OCI-LY1 (cell line): ENCODE measurements at regions not wholly inside any gene's neighbourhood (a gene's known extent, or its start where the extent isn't known, plus 50 kb on each side); places are given as distances from the start of the nearest gene placed in this dataset.

Source experiments
- H2AFZ ChIP-seq: fragments of 200-600 bp; sonication (generic), shearing (Covaris generic); 2 replicates; pipeline ENCODE4 v1.6.0; 2014; ENCODE audit warnings: antibody characterized with exemption, mild to moderate bottlenecking, low read length
- H3F3A ChIP-seq: fragments of 200-600 bp; sonication (generic), shearing (Covaris generic); 2 replicates; pipeline ENCODE4 v1.6.0; 2014; ENCODE audit warnings: mild to moderate bottlenecking, antibody characterized with exemption, low read length, moderate library complexity; ENCODE audit not compliant: insufficient read depth
- H3K27ac ChIP-seq: fragments of 200-600 bp; sonication (generic); 2 replicates; pipeline ENCODE4 v1.5.1; 2014; ENCODE audit warnings: low read length, mixed run types, mild to moderate bottlenecking, low read depth; ENCODE audit not compliant: poor library complexity, severe bottlenecking
- H3K27me3 ChIP-seq: fragments of 200-600 bp; sonication (generic); 2 replicates; pipeline ENCODE4 v1.6.0; 2014; ENCODE audit warnings: antibody characterized with exemption, mild to moderate bottlenecking, low read length, moderate library complexity; ENCODE audit not compliant: insufficient read depth
- H3K36me3 ChIP-seq: fragments of 200-600 bp; sonication (generic); 2 replicates; pipeline ENCODE4 v1.6.1; 2014; ENCODE audit warnings: mild to moderate bottlenecking, antibody characterized with exemption, low read length, moderate library complexity, mixed read lengths; ENCODE audit not compliant: insufficient read depth
- H3K4me1 ChIP-seq: fragments of 200-600 bp; sonication (generic); 2 replicates; pipeline ENCODE4 v1.5.1; 2014; ENCODE audit warnings: mild to moderate bottlenecking, low read length, moderate library complexity; ENCODE audit not compliant: insufficient read depth, severe bottlenecking
- H3K4me2 ChIP-seq: fragments of 200-600 bp; sonication (generic), shearing (Covaris generic); 2 replicates; pipeline ENCODE4 v1.6.1; 2014; ENCODE audit warnings: low read length
- H3K4me3 ChIP-seq: fragments of 200-600 bp; sonication (generic); 2 replicates; pipeline ENCODE4 v1.5.1; 2014; ENCODE audit warnings: low read length, low read depth, mild to moderate bottlenecking, mixed read lengths; ENCODE audit not compliant: poor library complexity, severe bottlenecking
- H3K79me2 ChIP-seq: fragments of 200-600 bp; shearing (Covaris generic); 2 replicates; pipeline ENCODE4 v1.6.1; 2016; ENCODE audit warnings: mixed run types, low read length, mixed read lengths; ENCODE audit not compliant: insufficient read depth
- H3K9ac ChIP-seq: fragments of 200-600 bp; sonication (generic), shearing (Covaris generic); 2 replicates; pipeline ENCODE4 v1.6.1; 2014; ENCODE audit warnings: mild to moderate bottlenecking, low read length, mixed read lengths
- H3K9me2 ChIP-seq: fragments of 200-600 bp; sonication (generic), shearing (Covaris generic); 2 replicates; pipeline ENCODE4 v1.6.1; 2014; ENCODE audit warnings: low read depth, mild to moderate bottlenecking, low read length, mixed read lengths
- H3K9me3 ChIP-seq: fragments of 200-600 bp; shearing (Covaris generic); 2 replicates; pipeline ENCODE4 v1.6.1; 2014; ENCODE audit warnings: low read length, mixed read lengths
- H4K20me1 ChIP-seq: fragments of 200-600 bp; sonication (generic), shearing (Covaris generic); 2 replicates; pipeline ENCODE4 v1.6.0; 2016; ENCODE audit warnings: mild to moderate bottlenecking, low read length; ENCODE audit not compliant: insufficient read depth
- EZH2 ChIP-seq: fragments of 200-600 bp; sonication (generic), shearing (Covaris generic); IDR thresholded peaks from 2 replicates; pipeline ENCODE4 v1.8.0; 2017; ENCODE audit warnings: borderline replicate concordance, mixed run types, mild to moderate bottlenecking, antibody characterized with exemption, low read length, moderate library complexity, mixed read lengths
- TF ChIP-seq, protein P1 (sequence below): fragments of 200-600 bp; sonication (generic), shearing (Covaris generic); IDR thresholded peaks from 2 replicates; pipeline ENCODE4 v1.5.1; 2017; ENCODE audit warnings: mild to moderate bottlenecking, antibody characterized with exemption, low read length, moderate library complexity, mixed read lengths

- Histone ChIP-seq H3K79me2 (no peaks in the 10 kb centered on the region), H3K4me1 (no peaks in the 10 kb centered on the region), H4K20me1 (no peaks in the 10 kb centered on the region), H3K9ac (no peak overlapping the region), H3K4me2 (no peak overlapping the region), H3K4me3 (no peak overlapping the region), H3K9me3 (no peaks in the 10 kb centered on the region), H3K27me3 (no peaks in the 10 kb centered on the region), H3F3A (no peaks in the 10 kb centered on the region), H3K36me3 (no peaks in the 10 kb centered on the region), H3K9me2 (no peaks in the 10 kb centered on the region), H2AFZ (no peak overlapping the region), H3K27ac (no peak overlapping the region)
- TF ChIP-seq EZH2: no peak
- TF ChIP-seq, protein P1, sequence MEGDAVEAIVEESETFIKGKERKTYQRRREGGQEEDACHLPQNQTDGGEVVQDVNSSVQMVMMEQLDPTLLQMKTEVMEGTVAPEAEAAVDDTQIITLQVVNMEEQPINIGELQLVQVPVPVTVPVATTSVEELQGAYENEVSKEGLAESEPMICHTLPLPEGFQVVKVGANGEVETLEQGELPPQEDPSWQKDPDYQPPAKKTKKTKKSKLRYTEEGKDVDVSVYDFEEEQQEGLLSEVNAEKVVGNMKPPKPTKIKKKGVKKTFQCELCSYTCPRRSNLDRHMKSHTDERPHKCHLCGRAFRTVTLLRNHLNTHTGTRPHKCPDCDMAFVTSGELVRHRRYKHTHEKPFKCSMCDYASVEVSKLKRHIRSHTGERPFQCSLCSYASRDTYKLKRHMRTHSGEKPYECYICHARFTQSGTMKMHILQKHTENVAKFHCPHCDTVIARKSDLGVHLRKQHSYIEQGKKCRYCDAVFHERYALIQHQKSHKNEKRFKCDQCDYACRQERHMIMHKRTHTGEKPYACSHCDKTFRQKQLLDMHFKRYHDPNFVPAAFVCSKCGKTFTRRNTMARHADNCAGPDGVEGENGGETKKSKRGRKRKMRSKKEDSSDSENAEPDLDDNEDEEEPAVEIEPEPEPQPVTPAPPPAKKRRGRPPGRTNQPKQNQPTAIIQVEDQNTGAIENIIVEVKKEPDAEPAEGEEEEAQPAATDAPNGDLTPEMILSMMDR: no peak
Measured at GRCh38 chr16:17832738-17833137, 362.0 kb upstream of the XYLT1 start.

- Histone ChIP-seq H3K9me3 (no peaks in the 10 kb centered on the region), H3F3A (no peaks in the 10 kb centered on the region), H3K27ac (no peak overlapping the region), H4K20me1 (no peaks in the 10 kb centered on the region), H3K9me2 (no peaks in the 10 kb centered on the region), H3K9ac (no peak overlapping the region), H3K79me2 (no peaks in the 10 kb centered on the region), H3K4me1 (no peaks in the 10 kb centered on the region), H3K4me3 (no peak overlapping the region), H3K4me2 (no peak overlapping the region), H3K27me3 (no peaks in the 10 kb centered on the region), H3K36me3 (no peaks in the 10 kb centered on the region), H2AFZ (no peak overlapping the region)
- TF ChIP-seq EZH2: no peak
- TF ChIP-seq, protein P1: no peak
Measured at GRCh38 chr16:17831330-17831729, 360.6 kb upstream of the XYLT1 start.

- Histone ChIP-seq H3K4me2 (no peak overlapping the region), H3K9me2 (no peaks in the 10 kb centered on the region), H3K27ac (no peak overlapping the region), H3F3A (no peaks in the 10 kb centered on the region), H3K4me1 (no peaks in the 10 kb centered on the region), H3K27me3 (no peaks in the 10 kb centered on the region), H4K20me1 (no peaks in the 10 kb centered on the region), H3K4me3 (no peak overlapping the region), H3K79me2 (no peaks in the 10 kb centered on the region), H3K9me3 (no peaks in the 10 kb centered on the region), H3K9ac (no peak overlapping the region), H3K36me3 (no peaks in the 10 kb centered on the region), H2AFZ (no peak overlapping the region)
- no peak for TF ChIP-seq EZH2
- TF ChIP-seq, protein P1: no peak
Measured at GRCh38 chr16:17830651-17831050, 359.9 kb upstream of the XYLT1 start.
